ENCODE measurements at regions not wholly inside any gene's neighbourhood (a gene's known extent, or its start where the extent isn't known, plus 50 kb on each side); places are given as distances from the start of the nearest gene placed in this dataset.

- ATAC-seq (peak; percentile 54 to 77 (median 66)), DNase-seq (peak in 1 of 2 donors; percentile 39)
- Mint-ChIP-seq H3K9me3 (no peaks in the 10 kb centered on the region), H3K27me3 (ENCODE audit: low read depth in 2 of 2) (no peaks in the 10 kb centered on the region), H3K36me3 (no peaks in the 10 kb centered on the region), H3K27ac (peak overlapping the region in 1 of 2 donors; percentile 63), H3K4me1 (peaks cover 16 to 20% of the 10 kb centered on the region in 2 donors), H3K4me3 (no peak overlapping the region)
- H3K4me3 ChIP-seq (ENCODE audit: low read length), result no peak overlapping the region
- intact Hi-C loops (cut with micrococcal nuclease), result no loop called here
- TF ChIP-seq CTCF (IDR thresholded peaks at IDR 0.05), result no peak
- peaks cover 6% of the 10 kb centered on the region for H3K4me1 ChIP-seq (ENCODE audit: control insufficient read depth, insufficient read depth, low read length)
- no peaks in the 10 kb centered on the region for H3K27me3 ChIP-seq (ENCODE audit: control insufficient read depth, insufficient read depth, low read length)
- H3K36me3 ChIP-seq (ENCODE audit: control insufficient read depth, insufficient read depth, low read length), result no peaks in the 10 kb centered on the region
- no peaks in the 10 kb centered on the region for H3K9me3 ChIP-seq (ENCODE audit: control insufficient read depth, insufficient read depth, low read length)
- 22% methylated on average over 1 of the region's 1 CpG for WGBS (ENCODE audit: insufficient coverage)
- peak overlapping the region; percentile 28 for H3K27ac ChIP-seq (ENCODE audit: low read length)
These were observed 165.2 kb downstream of the PTEN start for GRCh38 chr10:88028654-88029053.

- H3K4me1 ChIP-seq (ENCODE audit: control insufficient read depth, insufficient read depth, low read length), result peaks cover 6% of the 10 kb centered on the region
- intact Hi-C loops (cut with micrococcal nuclease), result no loop called here
- no peaks in the 10 kb centered on the region for H3K27me3 ChIP-seq (ENCODE audit: control insufficient read depth, insufficient read depth, low read length)
- Mint-ChIP-seq H3K4me1 (peaks cover 21% of the 10 kb centered on the region in 2 donors), H3K9me3 (no peaks in the 10 kb centered on the region), H3K27me3 (ENCODE audit: low read depth in 2 of 2) (no peaks in the 10 kb centered on the region), H3K36me3 (no peaks in the 10 kb centered on the region), H3K27ac (no peak overlapping the region), H3K4me3 (no peak overlapping the region)
- WGBS (ENCODE audit: insufficient coverage), result no CpG with 5 or more reads among the region's 1 CpG
- H3K27ac ChIP-seq (ENCODE audit: low read length), result no peak overlapping the region
- H3K36me3 ChIP-seq (ENCODE audit: control insufficient read depth, insufficient read depth, low read length), result no peaks in the 10 kb centered on the region
- no peaks in the 10 kb centered on the region for H3K9me3 ChIP-seq (ENCODE audit: control insufficient read depth, insufficient read depth, low read length)
- no peak overlapping the region for H3K4me3 ChIP-seq (ENCODE audit: low read length)
- DNase-seq (no peak), ATAC-seq (no peak)
- no peak for TF ChIP-seq CTCF (IDR thresholded peaks at IDR 0.05)
These were observed 169.1 kb downstream of the PTEN start for GRCh38 chr10:88032566-88032965.

GRCh38 chr10:88033385-88033784 is 170.0 kb downstream of the PTEN start:
- Histone ChIP-seq H3K36me3 (ENCODE audit: control insufficient read depth, insufficient read depth, low read length) (no peaks in the 10 kb centered on the region), H3K9me3 (ENCODE audit: control insufficient read depth, insufficient read depth, low read length) (no peaks in the 10 kb centered on the region), H3K4me1 (ENCODE audit: control insufficient read depth, insufficient read depth, low read length) (peaks cover 13% of the 10 kb centered on the region), H3K4me3 (ENCODE audit: low read length) (no peak overlapping the region), H3K27ac (ENCODE audit: low read length) (no peak overlapping the region), H3K27me3 (ENCODE audit: control insufficient read depth, insufficient read depth, low read length) (no peaks in the 10 kb centered on the region)
- Mint-ChIP-seq H3K9me3 (no peaks in the 10 kb centered on the region), H3K36me3 (no peaks in the 10 kb centered on the region), H3K27ac (no peak overlapping the region), H3K4me3 (no peak overlapping the region), H3K4me1 (peaks cover 21% of the 10 kb centered on the region in 2 donors), H3K27me3 (ENCODE audit: low read depth in 2 of 2) (no peaks in the 10 kb centered on the region)
- WGBS (ENCODE audit: insufficient coverage), result 63% methylated on average over 1 of the region's 3 CpGs
- no peak for ATAC-seq
- DNase-seq, result no peak
- intact Hi-C loops (cut with micrococcal nuclease), result no loop called here
- TF ChIP-seq CTCF (IDR thresholded peaks at IDR 0.05), result no peak

- Histone ChIP-seq H3K4me1 (ENCODE audit: control insufficient read depth, insufficient read depth, low read length) (peaks cover 13% of the 10 kb centered on the region), H3K4me3 (ENCODE audit: low read length) (no peak overlapping the region), H3K36me3 (ENCODE audit: control insufficient read depth, insufficient read depth, low read length) (no peaks in the 10 kb centered on the region), H3K27ac (ENCODE audit: low read length) (no peak overlapping the region), H3K9me3 (ENCODE audit: control insufficient read depth, insufficient read depth, low read length) (no peaks in the 10 kb centered on the region), H3K27me3 (ENCODE audit: control insufficient read depth, insufficient read depth, low read length) (no peaks in the 10 kb centered on the region)
- Mint-ChIP-seq H3K27ac (no peak overlapping the region), H3K36me3 (no peaks in the 10 kb centered on the region), H3K9me3 (no peaks in the 10 kb centered on the region), H3K4me3 (no peak overlapping the region), H3K27me3 (ENCODE audit: low read depth in 2 of 2) (no peaks in the 10 kb centered on the region), H3K4me1 (peaks cover 17 to 21% of the 10 kb centered on the region in 2 donors)
- intact Hi-C loops (cut with micrococcal nuclease), result no loop called here
- DNase-seq (no peak), ATAC-seq (no peak)
- 98% methylated on average over 4 of the region's 4 CpGs for WGBS (ENCODE audit: insufficient coverage)
- TF ChIP-seq CTCF (IDR thresholded peaks at IDR 0.05), result no peak
These were observed 170.4 kb downstream of the PTEN start for GRCh38 chr10:88033793-88034192.

Data from natural killer cell (primary cell).